Medulla oblongata (tissue), 1 donor: ENCODE measurements at regions not wholly inside any gene's neighbourhood (a gene's known extent, or its start where the extent isn't known, plus 50 kb on each side); places are given as distances from the start of the nearest gene placed in this dataset.
A peak's percentile ranks its signal among the peaks of the same experiment; 100 is the strongest.
"Not testable (repeated sequence)": the region's sequence is repeated elsewhere in the genome, so short reads cannot be mapped to it uniquely, and the experiment has no call there.

Source experiments
- DNase-seq: peaks from one replicate; pipeline ENCODE4 v3.0.0-alpha.2; 2015; ENCODE audit errors: extremely low spot score

GRCh38 chr5:124551939-124552279 lies 194.5 kb downstream of the ZNF608 start:
- no peak for DNase-seq

GRCh38 chr5:124550731-124551130 lies 195.7 kb downstream of the ZNF608 start:
- no peak for DNase-seq

GRCh38 chr5:124549891-124550436 lies 196.5 kb downstream of the ZNF608 start:
- no peak for DNase-seq

- DNase-seq = no peak
Observed at GRCh38 chr5:124546643-124547042, 199.8 kb downstream of the ZNF608 start.

- no peak for DNase-seq
Observed at GRCh38 chr5:124544366-124545055, 201.9 kb downstream of the ZNF608 start.

- no peak for DNase-seq
Observed at GRCh38 chr5:124538931-124539330, 207.5 kb downstream of the ZNF608 start.

- no peak for DNase-seq
Observed at GRCh38 chr5:124538191-124538590, 208.2 kb downstream of the ZNF608 start.

- no peak for DNase-seq
Observed at GRCh38 chr5:124537522-124537921, 208.9 kb downstream of the ZNF608 start.

- DNase-seq = no peak
Observed at GRCh38 chr5:124537107-124537506, 209.3 kb downstream of the ZNF608 start.

GRCh38 chr5:124536333-124536732 lies 210.1 kb downstream of the ZNF608 start:
- DNase-seq = no peak

GRCh38 chr5:124530916-124531315 lies 215.5 kb downstream of the ZNF608 start:
- no peak for DNase-seq

GRCh38 chr5:124528838-124529237 lies 217.6 kb downstream of the ZNF608 start:
- no peak for DNase-seq

GRCh38 chr5:124527220-124527991 lies 219.0 kb downstream of the ZNF608 start:
- peak; percentile 42 for DNase-seq

GRCh38 chr5:124526079-124526478 lies 220.4 kb downstream of the ZNF608 start:
- DNase-seq = not testable (repeated sequence)

GRCh38 chr5:124524552-124525232 lies 221.7 kb downstream of the ZNF608 start:
- DNase-seq = no peak

GRCh38 chr5:124523897-124524296 lies 222.5 kb downstream of the ZNF608 start:
- DNase-seq = no peak

- DNase-seq = no peak
Observed at GRCh38 chr5:124522992-124523391, 223.4 kb downstream of the ZNF608 start.

- no peak for DNase-seq
Observed at GRCh38 chr5:124521461-124522230, 224.8 kb downstream of the ZNF608 start.

- DNase-seq = no peak
Observed at GRCh38 chr5:124519396-124519795, 227.0 kb downstream of the ZNF608 start.

GRCh38 chr5:124516567-124516966 lies 229.9 kb downstream of the ZNF608 start:
- no peak for DNase-seq

GRCh38 chr5:124515497-124516245 lies 230.8 kb downstream of the ZNF608 start:
- DNase-seq = no peak
